K562 (cell line): ENCODE measurements at regions not wholly inside any gene's neighbourhood (a gene's known extent, or its start where the extent isn't known, plus 50 kb on each side); places are given as distances from the start of the nearest gene placed in this dataset.

Experiments
- ATAC-seq: fragments of 200-7000 bp; cut with Tn5 transposase; 3 replicates; pipeline ENCODE4 v1.9.1; 2020; ENCODE audit warnings: moderate library complexity
- BruUV-seq: library from RNA; stranded (reverse); fragments of 400-500 nt; replicated peaks from 2 replicates; lab custom pipeline; 2021; lab: Mats Ljungman, UMichigan
- CTCF ChIA-PET: fragments of 300-600 bp; formaldehyde crosslinking; extraction: SDS; loops from one replicate; lab custom pipeline; 2021; ENCODE audit warnings: low intra/inter-chr PET ratio; lab: Yijun Ruan, JAX
- POLR2A ChIA-PET: fragments of 300-600, 350-650 bp; sonication (Branson Sonifier 250); formaldehyde crosslinking; extraction: SDS; loops from one replicate; lab custom pipeline; 2021; ENCODE audit warnings: antibody characterized with exemption, inconsistent platforms; lab: Yijun Ruan, JAX
- DNase-seq, 4 experiments: peaks; one replicate each; pipeline versions ENCODE4 v3.0.0 to v3.0.0-alpha.2; 2011 to 2018; ENCODE audit warnings: low spot score in 3 of 4, mixed read lengths in 3 of 4; ENCODE audit errors: extremely low read depth in 1 of 4
- FAIRE-seq: peaks from 2 replicates; lab custom pipeline; 2011; peaks lifted over from hg19 to GRCh38; lab: Jason Lieb, UNC
- H2AFZ ChIP-seq: 2 replicates; pipeline ENCODE4 v1.6.0; 2011; ENCODE audit warnings: low read depth, low read length, control low read depth, inconsistent platforms
- H3K27ac ChIP-seq: fragments of 200-600 bp; 3 replicates; pipeline ENCODE4 v1.8.0; 2011; ENCODE audit warnings: low read depth, mild to moderate bottlenecking, control low read depth, inconsistent platforms, low read length, moderate library complexity, mixed read lengths; ENCODE audit errors: extremely low read depth
- H3K27me3 ChIP-seq, 2 experiments: fragments of 300-600 bp in 1 of 2; 2 replicates in 1 of 2; 3 replicates in 1 of 2; pipeline versions ENCODE4 v1.6.0 to v1.8.0; 2011; ENCODE audit warnings: inconsistent platforms in 2 of 2, low read length in 2 of 2, mild to moderate bottlenecking in 1 of 2, mixed read lengths in 1 of 2, moderate library complexity in 1 of 2; ENCODE audit not compliant: control insufficient read depth in 2 of 2, insufficient read depth in 2 of 2
- H3K36me3 ChIP-seq: fragments of 300-600 bp; 3 replicates; pipeline ENCODE4 v1.8.0; 2011; ENCODE audit warnings: mild to moderate bottlenecking, low read length, inconsistent platforms; ENCODE audit not compliant: control insufficient read depth, insufficient read depth
- H3K4me1 ChIP-seq, 2 experiments: fragments of 200-600 bp in 1 of 2; replicated peaks in 1 of 2; 2 replicates in 1 of 2; 3 replicates in 1 of 2; pipeline versions ENCODE4 v1.5.1 to v1.8.0; 2011; ENCODE audit warnings: inconsistent platforms in 2 of 2, low read length in 2 of 2, mild to moderate bottlenecking in 1 of 2, mixed read lengths in 1 of 2, moderate library complexity in 1 of 2; ENCODE audit not compliant: control insufficient read depth in 2 of 2, insufficient read depth in 2 of 2
- H3K4me2 ChIP-seq: 2 replicates; pipeline ENCODE4 v1.6.1; 2011; ENCODE audit warnings: low read length, control low read depth, inconsistent platforms, mixed read lengths; ENCODE audit not compliant: insufficient read depth
- H3K4me3 ChIP-seq: fragments of 200-600 bp; sonication (generic), shearing (Covaris generic); 2 replicates; pipeline ENCODE4 v1.5.1; 2016; ENCODE audit warnings: control low read depth, inconsistent platforms
- H3K79me2 ChIP-seq: fragments of 200-600 bp; 3 replicates; pipeline ENCODE4 v1.8.0; 2011; ENCODE audit warnings: low read length, inconsistent platforms; ENCODE audit not compliant: control insufficient read depth, insufficient read depth
- H3K9ac ChIP-seq, 2 experiments: 2 replicates each; pipeline versions ENCODE4 v1.6.0 to v1.6.1; 2011; ENCODE audit warnings: low read depth in 2 of 2, low read length in 2 of 2, control low read depth in 1 of 2, inconsistent platforms in 1 of 2, mild to moderate bottlenecking in 1 of 2, mixed read lengths in 1 of 2; ENCODE audit not compliant: insufficient read depth in 1 of 2
- H3K9me1 ChIP-seq: one replicate; pipeline ENCODE4 v1.6.0; 2011; ENCODE audit warnings: inconsistent platforms, mild to moderate bottlenecking, low read length, moderate library complexity; ENCODE audit not compliant: control insufficient read depth, insufficient read depth
- H3K9me3 ChIP-seq: replicated peaks from 2 replicates; pipeline ENCODE4 v1.5.1; 2011; ENCODE audit warnings: low read depth, low read length, inconsistent platforms; ENCODE audit not compliant: control insufficient read depth, insufficient read depth
- H4K20me1 ChIP-seq: replicated peaks from 2 replicates; pipeline ENCODE4 v1.6.1; 2011; ENCODE audit warnings: low read length, inconsistent platforms, mixed read lengths; ENCODE audit not compliant: control insufficient read depth, insufficient read depth
- POLR2B ChIP-seq: fragments of 450-650 bp; IDR thresholded peaks from 2 replicates; pipeline ENCODE4 v1.6.1; 2018; ENCODE audit warnings: low read depth; ENCODE audit not compliant: partially characterized antibody
- RBM22 ChIP-seq: fragments of 200-400 bp; formaldehyde crosslinking; IDR thresholded peaks from 2 replicates; pipeline ENCODE4 v1.6.1; 2018; ENCODE audit warnings: low read length, low read depth; ENCODE audit not compliant: poor library complexity, severe bottlenecking
- SAFB ChIP-seq: fragments of 200-400 bp; formaldehyde crosslinking; IDR thresholded peaks from 2 replicates; pipeline ENCODE4 v1.6.1; 2017; ENCODE audit warnings: low read depth, low read length, borderline replicate concordance
- ZSCAN32 ChIP-seq: fragments of 450-650 bp; formaldehyde crosslinking; IDR thresholded peaks from 2 replicates; pipeline ENCODE4 v1.4.0; 2020; ENCODE audit warnings: mild to moderate bottlenecking, moderate library complexity
- WGBS: fragments of 100-300 bp; shearing (Covaris generic); methylation state at CpG from one replicate; pipeline ENCODE4 v1.1.6; 2016; ENCODE audit warnings: low coverage, mixed read lengths; ENCODE audit not compliant: insufficient coverage; ENCODE audit errors: missing lambda C conversion rate; 5-methylcytosine and 5-hydroxymethylcytosine counted together
- in situ Hi-C: fragments of 300-500 bp; cut with MboI; formaldehyde crosslinking; loops from 4 replicates; pipeline ENCODE4 v1.15.0; 2018; ENCODE audit warnings: inconsistent platforms, mixed read lengths
- intact Hi-C: fragments of 100-400 bp; cut with micrococcal nuclease; formaldehyde crosslinking; loops from 2 replicates; pipeline ENCODE4 v1.14.2; 2022
- TF ChIP-seq, protein P1 (sequence below): fragments of 250-450 bp; sonication (Bioruptor Pico); IDR thresholded peaks from 2 replicates; pipeline ENCODE4 v1.4.0; 2020
- TF ChIP-seq, protein P2 (sequence below): sonication (generic); formaldehyde crosslinking; IDR thresholded peaks from 2 replicates; pipeline ENCODE4 v1.9.0; 2022; ENCODE audit warnings: mild to moderate bottlenecking, missing genetic modification reagents
- TF ChIP-seq, protein P3 (sequence below): fragments of 450-650 bp; IDR thresholded peaks from 2 replicates; pipeline ENCODE4 v1.6.1; 2016; ENCODE audit warnings: missing biosample characterization, missing genetic modification characterization
- TF ChIP-seq, protein P4 (sequence below): fragments of 250-450 bp; sonication (Bioruptor Pico); IDR thresholded peaks from 2 replicates; pipeline ENCODE4 v1.5.0; 2021
- TF ChIP-seq, protein P5 (sequence below): sonication (generic); formaldehyde crosslinking; IDR thresholded peaks from 2 replicates; pipeline ENCODE4 v1.9.0; 2022; ENCODE audit warnings: mild to moderate bottlenecking, missing genetic modification reagents

DNA sequence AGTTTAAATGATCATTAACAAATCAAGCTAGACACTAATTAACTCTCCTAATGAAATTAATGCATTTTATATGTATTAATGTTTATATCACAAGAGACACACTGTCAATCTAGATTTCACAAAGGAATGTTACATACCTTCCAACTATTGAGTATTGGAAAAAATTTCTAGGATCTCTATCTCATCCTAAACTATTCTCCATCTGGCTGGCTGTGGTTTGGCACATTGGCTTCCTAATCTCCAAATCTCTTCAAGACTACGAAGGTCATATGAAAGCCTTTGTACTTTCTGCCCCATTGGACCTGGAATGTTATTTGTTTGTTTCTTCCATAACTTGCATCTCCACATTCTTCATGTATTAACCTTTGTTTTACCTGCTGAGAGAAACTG is 1160.0 kb downstream of the ADGRL3 start:
- Histone ChIP-seq H3K9ac (no peak overlapping the region), H2AFZ (no peak overlapping the region), H4K20me1 (no peaks in the 10 kb centered on the region), H3K27me3 (no peaks in the 10 kb centered on the region), H3K9me3 (no peaks in the 10 kb centered on the region), H3K79me2 (no peaks in the 10 kb centered on the region), H3K9me1 (no peaks in the 10 kb centered on the region), H3K27ac (no peak overlapping the region), H3K36me3 (no peaks in the 10 kb centered on the region), H3K4me2 (no peak overlapping the region)
- 10% methylated on average over 1 of the region's 1 CpG for WGBS
- ATAC-seq (no peak), DNase-seq (no peak)
- ChIA-PET POLR2A (no interaction called here), CTCF (no interaction called here)
- BruUV-seq = no TSS peak
- TF ChIP-seq, protein P1, sequence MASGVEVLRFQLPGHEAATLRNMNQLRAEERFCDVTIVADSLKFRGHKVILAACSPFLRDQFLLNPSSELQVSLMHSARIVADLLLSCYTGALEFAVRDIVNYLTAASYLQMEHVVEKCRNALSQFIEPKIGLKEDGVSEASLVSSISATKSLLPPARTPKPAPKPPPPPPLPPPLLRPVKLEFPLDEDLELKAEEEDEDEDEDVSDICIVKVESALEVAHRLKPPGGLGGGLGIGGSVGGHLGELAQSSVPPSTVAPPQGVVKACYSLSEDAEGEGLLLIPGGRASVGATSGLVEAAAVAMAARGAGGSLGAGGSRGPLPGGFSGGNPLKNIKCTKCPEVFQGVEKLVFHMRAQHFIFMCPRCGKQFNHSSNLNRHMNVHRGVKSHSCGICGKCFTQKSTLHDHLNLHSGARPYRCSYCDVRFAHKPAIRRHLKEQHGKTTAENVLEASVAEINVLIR = no peak
- no peak for TF ChIP-seq SAFB
- TF ChIP-seq ZSCAN32 = no peak
- TF ChIP-seq, protein P2, sequence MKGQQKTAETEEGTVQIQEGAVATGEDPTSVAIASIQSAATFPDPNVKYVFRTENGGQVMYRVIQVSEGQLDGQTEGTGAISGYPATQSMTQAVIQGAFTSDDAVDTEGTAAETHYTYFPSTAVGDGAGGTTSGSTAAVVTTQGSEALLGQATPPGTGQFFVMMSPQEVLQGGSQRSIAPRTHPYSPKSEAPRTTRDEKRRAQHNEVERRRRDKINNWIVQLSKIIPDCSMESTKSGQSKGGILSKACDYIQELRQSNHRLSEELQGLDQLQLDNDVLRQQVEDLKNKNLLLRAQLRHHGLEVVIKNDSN (CRISPR knock-in tag) = no peak
- TF ChIP-seq, protein P3, sequence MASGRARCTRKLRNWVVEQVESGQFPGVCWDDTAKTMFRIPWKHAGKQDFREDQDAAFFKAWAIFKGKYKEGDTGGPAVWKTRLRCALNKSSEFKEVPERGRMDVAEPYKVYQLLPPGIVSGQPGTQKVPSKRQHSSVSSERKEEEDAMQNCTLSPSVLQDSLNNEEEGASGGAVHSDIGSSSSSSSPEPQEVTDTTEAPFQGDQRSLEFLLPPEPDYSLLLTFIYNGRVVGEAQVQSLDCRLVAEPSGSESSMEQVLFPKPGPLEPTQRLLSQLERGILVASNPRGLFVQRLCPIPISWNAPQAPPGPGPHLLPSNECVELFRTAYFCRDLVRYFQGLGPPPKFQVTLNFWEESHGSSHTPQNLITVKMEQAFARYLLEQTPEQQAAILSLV (tag) = no peak
- TF ChIP-seq POLR2B = no peak
- TF ChIP-seq, protein P4, sequence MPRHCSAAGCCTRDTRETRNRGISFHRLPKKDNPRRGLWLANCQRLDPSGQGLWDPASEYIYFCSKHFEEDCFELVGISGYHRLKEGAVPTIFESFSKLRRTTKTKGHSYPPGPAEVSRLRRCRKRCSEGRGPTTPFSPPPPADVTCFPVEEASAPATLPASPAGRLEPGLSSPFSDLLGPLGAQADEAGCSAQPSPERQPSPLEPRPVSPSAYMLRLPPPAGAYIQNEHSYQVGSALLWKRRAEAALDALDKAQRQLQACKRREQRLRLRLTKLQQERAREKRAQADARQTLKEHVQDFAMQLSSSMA = no peak
- TF ChIP-seq, protein P5, sequence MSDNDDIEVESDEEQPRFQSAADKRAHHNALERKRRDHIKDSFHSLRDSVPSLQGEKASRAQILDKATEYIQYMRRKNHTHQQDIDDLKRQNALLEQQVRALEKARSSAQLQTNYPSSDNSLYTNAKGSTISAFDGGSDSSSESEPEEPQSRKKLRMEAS (CRISPR knock-in tag) = no peak
- no peak for TF ChIP-seq RBM22
- TF ChIP-seq, all 486 proteins: peak for 0
- no peak for FAIRE-seq
- H3K4me1 ChIP-seq = no peaks in the 10 kb centered on the region
- H3K4me3 ChIP-seq = no peak overlapping the region
- in situ Hi-C loops (no loop called here), intact Hi-C loops (no loop called here)
